GM12878 (cell line): ENCODE measurements at regions not wholly inside any gene's neighbourhood (a gene's known extent, or its start where the extent isn't known, plus 50 kb on each side); places are given as distances from the start of the nearest gene placed in this dataset.

Experiments
- ATAC-seq: fragments of 200-7000 bp; cut with Tn5 transposase; 3 replicates; pipeline ENCODE4 v1.9.1; 2020; ENCODE audit warnings: mild to moderate bottlenecking, moderate library complexity
- BruUV-seq: library from RNA; stranded (reverse); fragments of 400-500 nt; replicated peaks from 2 replicates; lab custom pipeline; 2021; lab: Mats Ljungman, UMichigan
- CTCF ChIA-PET: fragments of 300-600 bp; sonication (Branson Sonifier 250); formaldehyde crosslinking; extraction: SDS; loops from one replicate; lab custom pipeline; 2021; ENCODE audit warnings: inconsistent platforms; lab: Yijun Ruan, JAX
- POLR2A ChIA-PET: fragments of 350-600 bp; formaldehyde crosslinking; extraction: SDS; loops from one replicate; lab custom pipeline; 2021; ENCODE audit warnings: inconsistent platforms; lab: Charles Lee
- RAD21 ChIA-PET: fragments of 300-600 bp; sonication (Branson Sonifier 250); formaldehyde crosslinking; loops from one replicate; lab custom pipeline; 2023; ENCODE audit warnings: antibody characterized with exemption; ENCODE audit not compliant: unreplicated experiment; lab: Charles Lee
- SMC1A ChIA-PET: fragments of 300-600 bp; sonication (Branson Sonifier 250); formaldehyde crosslinking; loops from one replicate; lab custom pipeline; 2023; ENCODE audit not compliant: unreplicated experiment, uncharacterized antibody; lab: Charles Lee
- DNase-seq: peaks from one replicate; pipeline ENCODE4 v3.0.0-alpha.2; 2011; ENCODE audit warnings: low read depth, low spot score
- FAIRE-seq: peaks from 3 replicates; lab custom pipeline; 2011; peaks lifted over from hg19 to GRCh38; lab: Jason Lieb, UNC
- H2AFZ ChIP-seq: 2 replicates; pipeline ENCODE4 v1.6.0; 2011; ENCODE audit warnings: low read depth, low read length, control low read depth; ENCODE audit not compliant: control insufficient read depth
- H3K27ac ChIP-seq: 2 replicates; pipeline ENCODE4 v1.5.1; 2011; ENCODE audit warnings: control low read depth; ENCODE audit not compliant: control insufficient read depth, insufficient read depth
- H3K27me3 ChIP-seq, 2 experiments: replicated peaks in 1 of 2; 2 replicates each; pipeline versions ENCODE4 v1.6.0 to v1.6.1; 2011; ENCODE audit warnings: low read length in 1 of 2; ENCODE audit not compliant: control insufficient read depth in 2 of 2, insufficient read depth in 2 of 2
- H3K36me3 ChIP-seq, 2 experiments: 2 replicates each; pipeline ENCODE4 v1.5.1; 2011; ENCODE audit warnings: low read length in 1 of 2; ENCODE audit not compliant: control insufficient read depth in 2 of 2, insufficient read depth in 2 of 2
- H3K4me1 ChIP-seq: 2 replicates; pipeline ENCODE4 v1.6.1; 2011; ENCODE audit warnings: mild to moderate bottlenecking, low read length, moderate library complexity, mixed read lengths; ENCODE audit not compliant: control insufficient read depth, insufficient read depth
- H3K4me2 ChIP-seq: 2 replicates; pipeline ENCODE4 v1.6.0; 2011; ENCODE audit warnings: control low read depth; ENCODE audit not compliant: control insufficient read depth, insufficient read depth
- H3K4me3 ChIP-seq: fragments of 200-600 bp; sonication (generic); 2 replicates; pipeline ENCODE4 v1.5.1; 2016
- H3K79me2 ChIP-seq: 2 replicates; pipeline ENCODE4 v1.6.0; 2011; ENCODE audit warnings: low read length; ENCODE audit not compliant: control insufficient read depth, insufficient read depth
- H3K9ac ChIP-seq: 2 replicates; pipeline ENCODE4 v1.8.0; 2011; ENCODE audit warnings: low read length, control low read depth, mixed read lengths; ENCODE audit not compliant: control insufficient read depth, insufficient read depth
- H3K9me3 ChIP-seq: replicated peaks from 3 replicates; pipeline ENCODE4 v1.5.1; 2011; ENCODE audit warnings: mild to moderate bottlenecking, low read length; ENCODE audit not compliant: control insufficient read depth, insufficient read depth
- H4K20me1 ChIP-seq: 2 replicates; pipeline ENCODE4 v1.6.0; 2011; ENCODE audit not compliant: control insufficient read depth, insufficient read depth
- ASH2L ChIP-seq: fragments of 300-600, 200-600 bp; sonication (generic); IDR thresholded peaks from 2 replicates; pipeline ENCODE4 v1.6.1; 2017; ENCODE audit warnings: low read depth, mild to moderate bottlenecking, borderline replicate concordance
- CHD4 ChIP-seq: fragments of 200-600 bp; sonication (generic); IDR thresholded peaks from 2 replicates; pipeline ENCODE4 v1.6.1; 2016; ENCODE audit warnings: mild to moderate bottlenecking
- EED ChIP-seq: sonication (generic); IDR thresholded peaks from 2 replicates; pipeline ENCODE4 v1.6.1; 2016; ENCODE audit warnings: antibody characterized with exemption, low read depth
- ETV6 ChIP-seq, 2 experiments: fragments of 450-650 bp in 1 of 2; IDR thresholded peaks in 1 of 2; conservative IDR thresholded peaks in 1 of 2; 2 replicates each; pipeline ENCODE4 v1.6.1; 2014; ENCODE audit warnings: antibody characterized with exemption in 1 of 2, borderline replicate concordance in 1 of 2, low read depth in 1 of 2, mild to moderate bottlenecking in 1 of 2, moderate library complexity in 1 of 2
- EZH2 ChIP-seq: IDR thresholded peaks from 2 replicates; pipeline ENCODE4 v1.6.1; 2012; ENCODE audit warnings: low read depth, mild to moderate bottlenecking, control low read depth, inconsistent platforms, low read length, borderline replicate concordance; ENCODE audit not compliant: control insufficient read depth
- NR2C2 ChIP-seq: IDR thresholded peaks from 2 replicates; pipeline ENCODE4 v1.6.1; 2011; ENCODE audit warnings: borderline replicate concordance, low read depth; ENCODE audit not compliant: control insufficient read depth, insufficient read length
- SPI1 ChIP-seq: IDR thresholded peaks from 2 replicates; pipeline ENCODE4 v1.6.1; 2011; ENCODE audit warnings: low read depth, mild to moderate bottlenecking, low read length, moderate library complexity, borderline replicate concordance; ENCODE audit not compliant: insufficient read depth
- WGBS: methylation state at CpG from one replicate; pipeline ENCODE4 v1.1.6; 2016; ENCODE audit warnings: low lambda C conversion rate; ENCODE audit not compliant: insufficient replicate concordance, insufficient coverage; ENCODE audit errors: missing lambda C conversion rate; 5-methylcytosine and 5-hydroxymethylcytosine counted together
- in situ Hi-C: fragments of 300-500 bp; cut with MboI; formaldehyde crosslinking; loops from 9 replicates; pipeline ENCODE4 v1.14.3; 2018; ENCODE audit warnings: mixed read lengths
- intact Hi-C: fragments of 100-400 bp; cut with micrococcal nuclease; formaldehyde crosslinking; loops from one replicate; pipeline ENCODE4 v1.14.2; 2022; ENCODE audit not compliant: unreplicated experiment
- TF ChIP-seq, protein P1 (sequence below): fragments of 450-650 bp; IDR thresholded peaks from 2 replicates; pipeline ENCODE4 v1.6.1; 2017; ENCODE audit warnings: mild to moderate bottlenecking, moderate library complexity

DNA sequence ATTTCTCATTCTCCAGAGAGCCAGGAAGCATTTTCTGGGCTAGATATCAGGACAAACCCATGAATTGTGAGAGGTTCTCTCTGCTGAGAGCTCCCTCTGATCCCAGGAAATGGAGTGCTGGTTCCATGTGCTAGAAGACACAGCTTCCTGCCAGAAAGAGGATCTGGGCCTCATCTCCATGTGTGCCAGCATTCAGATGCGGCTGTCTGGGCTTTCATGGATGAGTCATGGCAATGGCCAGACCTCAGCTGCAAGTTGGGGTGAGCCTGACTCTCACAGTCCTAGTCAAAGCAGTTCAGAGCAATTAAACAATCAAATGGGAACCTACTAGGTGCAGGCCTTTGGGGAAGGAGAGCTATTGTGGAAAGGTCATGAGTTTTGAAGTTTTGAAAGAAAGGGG is 82.3 kb upstream of the EED start:
- no peak for FAIRE-seq
- no peak overlapping the region for H3K9ac ChIP-seq
- POLR2A ChIA-PET: interaction anchor here (0.5 to 0.7 kb wide), 2 partner anchors 121 to 124 kb away, joined by 3 read pairs; no protein-coding TSS in a partner anchor

More for the DNA sequence above, 82.3 kb upstream of the EED start:
- no peaks in the 10 kb centered on the region for H3K36me3 ChIP-seq
- peak overlapping the region; percentile 26; the same call in 1 of the 2 replicates for H2AFZ ChIP-seq
- BruUV-seq: no TSS peak
- DNase-seq: no peak
- in situ Hi-C loops (no loop called here), intact Hi-C loops (no loop called here)
- ATAC-seq: peak; percentile 29; the same call in 2 of the 3 replicates
- no peaks in the 10 kb centered on the region; the same call in 1 of the 3 replicates for H3K9me3 ChIP-seq
- ChIA-PET CTCF (interaction anchor here (1.0 to 3.6 kb wide), 3 partner anchors 14 to 31 kb away, joined by 3 to 23 read pairs (median 7); no protein-coding TSS in a partner anchor), SMC1A (interaction anchor here (0.9 to 4.3 kb wide), 12 partner anchors 9 to 94 kb away, joined by 3 to 27 read pairs (median 4); no protein-coding TSS in a partner anchor), RAD21 (interaction anchor here (1.0 to 3.6 kb wide), 5 partner anchors 20 to 95 kb away, joined by 3 to 18 read pairs (median 3); no protein-coding TSS in a partner anchor)
- no peaks in the 10 kb centered on the region for H3K79me2 ChIP-seq
- 0% methylated on average over 1 of the region's 1 CpG for WGBS
- peaks cover 22% of the 10 kb centered on the region for H3K4me1 ChIP-seq
- H4K20me1 ChIP-seq: no peaks in the 10 kb centered on the region
- H3K4me3 ChIP-seq: no peak overlapping the region
- H3K27me3 ChIP-seq: no peaks in the 10 kb centered on the region
- no peak overlapping the region for H3K4me2 ChIP-seq
- TF ChIP-seq, protein P1, sequence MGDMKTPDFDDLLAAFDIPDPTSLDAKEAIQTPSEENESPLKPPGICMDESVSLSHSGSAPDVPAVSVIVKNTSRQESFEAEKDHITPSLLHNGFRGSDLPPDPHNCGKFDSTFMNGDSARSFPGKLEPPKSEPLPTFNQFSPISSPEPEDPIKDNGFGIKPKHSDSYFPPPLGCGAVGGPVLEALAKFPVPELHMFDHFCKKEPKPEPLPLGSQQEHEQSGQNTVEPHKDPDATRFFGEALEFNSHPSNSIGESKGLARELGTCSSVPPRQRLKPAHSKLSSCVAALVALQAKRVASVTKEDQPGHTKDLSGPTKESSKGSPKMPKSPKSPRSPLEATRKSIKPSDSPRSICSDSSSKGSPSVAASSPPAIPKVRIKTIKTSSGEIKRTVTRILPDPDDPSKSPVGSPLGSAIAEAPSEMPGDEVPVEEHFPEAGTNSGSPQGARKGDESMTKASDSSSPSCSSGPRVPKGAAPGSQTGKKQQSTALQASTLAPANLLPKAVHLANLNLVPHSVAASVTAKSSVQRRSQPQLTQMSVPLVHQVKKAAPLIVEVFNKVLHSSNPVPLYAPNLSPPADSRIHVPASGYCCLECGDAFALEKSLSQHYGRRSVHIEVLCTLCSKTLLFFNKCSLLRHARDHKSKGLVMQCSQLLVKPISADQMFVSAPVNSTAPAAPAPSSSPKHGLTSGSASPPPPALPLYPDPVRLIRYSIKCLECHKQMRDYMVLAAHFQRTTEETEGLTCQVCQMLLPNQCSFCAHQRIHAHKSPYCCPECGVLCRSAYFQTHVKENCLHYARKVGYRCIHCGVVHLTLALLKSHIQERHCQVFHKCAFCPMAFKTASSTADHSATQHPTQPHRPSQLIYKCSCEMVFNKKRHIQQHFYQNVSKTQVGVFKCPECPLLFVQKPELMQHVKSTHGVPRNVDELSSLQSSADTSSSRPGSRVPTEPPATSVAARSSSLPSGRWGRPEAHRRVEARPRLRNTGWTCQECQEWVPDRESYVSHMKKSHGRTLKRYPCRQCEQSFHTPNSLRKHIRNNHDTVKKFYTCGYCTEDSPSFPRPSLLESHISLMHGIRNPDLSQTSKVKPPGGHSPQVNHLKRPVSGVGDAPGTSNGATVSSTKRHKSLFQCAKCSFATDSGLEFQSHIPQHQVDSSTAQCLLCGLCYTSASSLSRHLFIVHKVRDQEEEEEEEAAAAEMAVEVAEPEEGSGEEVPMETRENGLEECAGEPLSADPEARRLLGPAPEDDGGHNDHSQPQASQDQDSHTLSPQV: no peak
- TF ChIP-seq EZH2 (no peak), ASH2L (no peak), CHD4 (no peak), NR2C2 (no peak), ETV6 (conservative IDR thresholded peaks at IDR 0.05 in 1 of 2, IDR thresholded peaks at IDR 0.05 in 1 of 2; ENCODE audit: borderline replicate concordance in 1 of 2, low read depth in 1 of 2) (no peak), EED (peak; percentile 60; the same call in 1 of the 2 replicates), SPI1 (peak; percentile 71)
- no peak overlapping the region for H3K27ac ChIP-seq
